ENCODE measurements at regions not wholly inside any gene's neighbourhood (a gene's known extent, or its start where the extent isn't known, plus 50 kb on each side); places are given as distances from the start of the nearest gene placed in this dataset.

GRCh38 chr15:66891776-66892175 is 173.6 kb upstream of the SMAD3 start:
- Histone ChIP-seq H4K8ac (ENCODE audit: low read length) (no peak overlapping the region), H2AFZ (ENCODE audit: low read depth, low read length) (no peak overlapping the region), H2AK5ac (ENCODE audit: low read length, severe bottlenecking) (no peak overlapping the region), H3K27me3 (ENCODE audit: control insufficient read depth in 1 of 2, insufficient read depth in 1 of 2, low read length in 2 of 2) (no peaks in the 10 kb centered on the region), H3K9me3 (ENCODE audit: control insufficient read depth, low read length) (peaks cover 6% of the 10 kb centered on the region), H2BK5ac (ENCODE audit: low read depth, low read length, poor library complexity, severe bottlenecking) (no peak overlapping the region), H3K9ac (ENCODE audit: low read length) (peak overlapping the region; percentile 66), H4K91ac (ENCODE audit: low read length) (no peak overlapping the region), H3K4me1 (ENCODE audit: control insufficient read depth, insufficient read depth, low read depth, low read length) (no peaks in the 10 kb centered on the region), H3K79me1 (replicated peaks; ENCODE audit: low read length, poor library complexity, severe bottlenecking) (no peaks in the 10 kb centered on the region), H3K23ac (ENCODE audit: low read length in 2 of 2) (no peak overlapping the region), H3K4me2 (ENCODE audit: low read length, poor library complexity, severe bottlenecking) (no peak overlapping the region), H2BK120ac (ENCODE audit: low read depth, low read length) (no peak overlapping the region), H3K18ac (ENCODE audit: low read depth in 1 of 2, low read length in 2 of 2) (no peak overlapping the region), H3K4me3 (ENCODE audit: insufficient read depth in 1 of 2, low read depth in 1 of 2, low read length in 2 of 2) (no peak overlapping the region), H3K36me3 (ENCODE audit: control insufficient read depth in 1 of 2, insufficient read depth in 2 of 2, low read depth in 1 of 2, low read length in 2 of 2) (no peaks in the 10 kb centered on the region), H3K14ac (ENCODE audit: low read length in 2 of 2) (no peak overlapping the region), H3K4ac (ENCODE audit: low read depth in 1 of 2, low read length in 2 of 2) (no peak overlapping the region), H2BK15ac (ENCODE audit: low read depth, poor library complexity, severe bottlenecking) (no peak overlapping the region), H2BK12ac (ENCODE audit: low read length in 2 of 2) (no peak overlapping the region), H3K27ac (ENCODE audit: low read length, poor library complexity, severe bottlenecking) (no peak overlapping the region)
- 57% methylated on average over 1 of the region's 2 CpGs for WGBS
- no peak for DNase-seq

DNA sequence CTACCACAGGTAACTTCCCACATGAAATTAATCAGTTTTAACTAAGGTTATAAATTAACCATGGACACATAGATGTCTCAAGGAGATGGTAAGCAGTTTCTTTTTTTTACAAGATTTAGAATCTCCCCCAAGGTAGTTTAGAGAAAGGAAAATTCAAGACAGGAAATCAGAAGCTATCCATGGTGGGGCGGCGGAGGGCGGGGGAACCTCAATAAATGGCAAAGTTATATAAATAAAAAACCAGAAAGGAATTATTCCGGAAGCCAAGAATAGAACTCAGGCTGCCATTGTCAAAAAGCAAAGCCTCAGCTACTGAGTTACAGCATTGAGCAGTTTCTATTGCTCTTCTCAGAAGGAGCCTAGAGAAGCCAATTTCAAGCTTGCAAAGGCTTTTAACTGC is 172.1 kb upstream of the SMAD3 start:
- H2AK5ac ChIP-seq (ENCODE audit: low read length, severe bottlenecking): no peak overlapping the region

GRCh38 chr15:66894363-66894762 is 171.0 kb upstream of the SMAD3 start:
- Histone ChIP-seq H4K8ac (ENCODE audit: low read length) (no peak overlapping the region), H3K9ac (ENCODE audit: low read length) (no peak overlapping the region), H2AK5ac (ENCODE audit: low read length, severe bottlenecking) (no peak overlapping the region), H3K9me3 (ENCODE audit: control insufficient read depth, low read length) (peaks cover 3% of the 10 kb centered on the region), H2BK12ac (ENCODE audit: low read length in 2 of 2) (no peak overlapping the region), H2BK5ac (ENCODE audit: low read depth, low read length, poor library complexity, severe bottlenecking) (no peak overlapping the region), H3K79me1 (replicated peaks; ENCODE audit: low read length, poor library complexity, severe bottlenecking) (no peaks in the 10 kb centered on the region), H3K14ac (ENCODE audit: low read length in 2 of 2) (no peak overlapping the region), H3K27me3 (ENCODE audit: control insufficient read depth in 1 of 2, insufficient read depth in 1 of 2, low read length in 2 of 2) (no peaks in the 10 kb centered on the region), H2AFZ (ENCODE audit: low read depth, low read length) (no peak overlapping the region), H3K4me3 (ENCODE audit: insufficient read depth in 1 of 2, low read depth in 1 of 2, low read length in 2 of 2) (peak overlapping the region in 1 of 2 experiments; percentile 3), H3K18ac (ENCODE audit: low read depth in 1 of 2, low read length in 2 of 2) (no peak overlapping the region), H3K4me2 (ENCODE audit: low read length, poor library complexity, severe bottlenecking) (no peak overlapping the region), H4K91ac (ENCODE audit: low read length) (no peak overlapping the region), H2BK120ac (ENCODE audit: low read depth, low read length) (no peak overlapping the region), H3K4ac (ENCODE audit: low read depth in 1 of 2, low read length in 2 of 2) (no peak overlapping the region), H3K4me1 (ENCODE audit: control insufficient read depth, insufficient read depth, low read depth, low read length) (no peaks in the 10 kb centered on the region), H2BK15ac (ENCODE audit: low read depth, poor library complexity, severe bottlenecking) (no peak overlapping the region), H3K27ac (ENCODE audit: low read length, poor library complexity, severe bottlenecking) (no peak overlapping the region), H3K36me3 (ENCODE audit: control insufficient read depth in 1 of 2, insufficient read depth in 2 of 2, low read depth in 1 of 2, low read length in 2 of 2) (peaks cover 0 to 5% of the 10 kb centered on the region in 2 experiments), H3K23ac (ENCODE audit: low read length in 2 of 2) (no peak overlapping the region)
- 94% methylated on average over 5 of the region's 5 CpGs for WGBS
- no peak for DNase-seq

More for the DNA sequence above, 172.1 kb upstream of the SMAD3 start:
- Histone ChIP-seq H3K9me3 (ENCODE audit: control insufficient read depth, low read length) (peaks cover 6% of the 10 kb centered on the region), H3K79me1 (replicated peaks; ENCODE audit: low read length, poor library complexity, severe bottlenecking) (no peaks in the 10 kb centered on the region), H3K36me3 (ENCODE audit: control insufficient read depth in 1 of 2, insufficient read depth in 2 of 2, low read depth in 1 of 2, low read length in 2 of 2) (no peaks in the 10 kb centered on the region), H2BK5ac (ENCODE audit: low read depth, low read length, poor library complexity, severe bottlenecking) (no peak overlapping the region), H3K4me1 (ENCODE audit: control insufficient read depth, insufficient read depth, low read depth, low read length) (no peaks in the 10 kb centered on the region), H2AFZ (ENCODE audit: low read depth, low read length) (no peak overlapping the region), H3K23ac (ENCODE audit: low read length in 2 of 2) (no peak overlapping the region), H3K14ac (ENCODE audit: low read length in 2 of 2) (no peak overlapping the region), H2BK15ac (ENCODE audit: low read depth, poor library complexity, severe bottlenecking) (no peak overlapping the region), H3K18ac (ENCODE audit: low read depth in 1 of 2, low read length in 2 of 2) (no peak overlapping the region), H2BK120ac (ENCODE audit: low read depth, low read length) (no peak overlapping the region), H2BK12ac (ENCODE audit: low read length in 2 of 2) (no peak overlapping the region), H3K4me3 (ENCODE audit: insufficient read depth in 1 of 2, low read depth in 1 of 2, low read length in 2 of 2) (no peak overlapping the region), H3K27ac (ENCODE audit: low read length, poor library complexity, severe bottlenecking) (no peak overlapping the region), H4K91ac (ENCODE audit: low read length) (no peak overlapping the region), H4K8ac (ENCODE audit: low read length) (no peak overlapping the region), H3K4ac (ENCODE audit: low read depth in 1 of 2, low read length in 2 of 2) (no peak overlapping the region), H3K4me2 (ENCODE audit: low read length, poor library complexity, severe bottlenecking) (no peak overlapping the region), H3K27me3 (ENCODE audit: control insufficient read depth in 1 of 2, insufficient read depth in 1 of 2, low read length in 2 of 2) (no peaks in the 10 kb centered on the region), H3K9ac (ENCODE audit: low read length) (no peak overlapping the region)
- DNase-seq: no peak
- 89% methylated on average over 4 of the region's 4 CpGs for WGBS

- H3K27me3 ChIP-seq (ENCODE audit: control insufficient read depth in 1 of 2, insufficient read depth in 1 of 2, low read length in 2 of 2): no peaks in the 10 kb centered on the region
- H2BK5ac ChIP-seq (ENCODE audit: low read depth, low read length, poor library complexity, severe bottlenecking): no peak overlapping the region
- peaks cover 0 to 5% of the 10 kb centered on the region in 2 experiments for H3K36me3 ChIP-seq (ENCODE audit: control insufficient read depth in 1 of 2, insufficient read depth in 2 of 2, low read depth in 1 of 2, low read length in 2 of 2)
- H4K91ac ChIP-seq (ENCODE audit: low read length): peak overlapping the region; percentile 14
- no peak overlapping the region for H3K9ac ChIP-seq (ENCODE audit: low read length)
- no peaks in the 10 kb centered on the region for H3K79me1 ChIP-seq (replicated peaks; ENCODE audit: low read length, poor library complexity, severe bottlenecking)
- H2BK12ac ChIP-seq (ENCODE audit: low read length in 2 of 2): no peak overlapping the region
- H3K23ac ChIP-seq (ENCODE audit: low read length in 2 of 2): no peak overlapping the region
- peak overlapping the region in 1 of 2 experiments; percentile 8 for H3K4ac ChIP-seq (ENCODE audit: low read depth in 1 of 2, low read length in 2 of 2)
- H3K14ac ChIP-seq (ENCODE audit: low read length in 2 of 2): no peak overlapping the region
- H2AFZ ChIP-seq (ENCODE audit: low read depth, low read length): peak overlapping the region; percentile 23
- no peak overlapping the region for H2BK15ac ChIP-seq (ENCODE audit: low read depth, poor library complexity, severe bottlenecking)
- peak overlapping the region in 1 of 2 experiments; percentile 3 for H3K4me3 ChIP-seq (ENCODE audit: insufficient read depth in 1 of 2, low read depth in 1 of 2, low read length in 2 of 2)
- no peak overlapping the region for H2BK120ac ChIP-seq (ENCODE audit: low read depth, low read length)
- no peak overlapping the region for H3K27ac ChIP-seq (ENCODE audit: low read length, poor library complexity, severe bottlenecking)
- H4K8ac ChIP-seq (ENCODE audit: low read length): no peak overlapping the region
- no peaks in the 10 kb centered on the region for H3K4me1 ChIP-seq (ENCODE audit: control insufficient read depth, insufficient read depth, low read depth, low read length)
- no peaks in the 10 kb centered on the region for H3K9me3 ChIP-seq (ENCODE audit: control insufficient read depth, low read length)
- no peak overlapping the region for H2AK5ac ChIP-seq (ENCODE audit: low read length, severe bottlenecking)
- DNase-seq: no peak
- peak overlapping the region in 1 of 2 experiments; percentile 34 for H3K18ac ChIP-seq (ENCODE audit: low read depth in 1 of 2, low read length in 2 of 2)
- 73% methylated on average over 4 of the region's 4 CpGs for WGBS
- no peak overlapping the region for H3K4me2 ChIP-seq (ENCODE audit: low read length, poor library complexity, severe bottlenecking)
These were observed 170.2 kb upstream of the SMAD3 start for GRCh38 chr15:66894986-66895780.

Data from mesenchymal stem cell (in vitro differentiated cells and primary cell).